Stimulated activated CD4-positive, alpha-beta T cell treated with anti-CD3 and anti-CD28 coated beads, Interleukin-4, amount 100 ng/mL, for 48 hours (primary cell): ENCODE measurements at regions not wholly inside any gene's neighbourhood (a gene's known extent, or its start where the extent isn't known, plus 50 kb on each side); places are given as distances from the start of the nearest gene placed in this dataset.

Experiments
- DNase-seq, 2 donors: peaks; one replicate each; pipeline ENCODE4 v3.0.0-alpha.2; 2020; ENCODE audit warnings: low read depth in 2 of 2

- no peak for DNase-seq
Measured at GRCh38 chr6:164243012-164243610, 828.6 kb downstream of the QKI start.

- no peak for DNase-seq
Measured at GRCh38 chr6:164230804-164231203, 816.3 kb downstream of the QKI start.

GRCh38 chr6:164230259-164230658 is 815.7 kb downstream of the QKI start:
- DNase-seq, result no peak

- DNase-seq, result no peak
Measured at GRCh38 chr6:164229716-164230115, 815.2 kb downstream of the QKI start.

- DNase-seq, result no peak
Measured at GRCh38 chr6:164227952-164228522, 813.5 kb downstream of the QKI start.

GRCh38 chr6:164216839-164217238 is 802.3 kb downstream of the QKI start:
- DNase-seq, result no peak

GRCh38 chr6:164216368-164216767 is 801.9 kb downstream of the QKI start:
- DNase-seq, result no peak

GRCh38 chr6:164214066-164214465 is 799.5 kb downstream of the QKI start:
- no peak for DNase-seq

- no peak for DNase-seq
Measured at GRCh38 chr6:164211254-164211653, 796.7 kb downstream of the QKI start.

- no peak for DNase-seq
Measured at GRCh38 chr6:164210783-164211182, 796.3 kb downstream of the QKI start.

GRCh38 chr6:164210323-164210722 is 795.8 kb downstream of the QKI start:
- DNase-seq, result no peak

GRCh38 chr6:164208371-164208770 is 793.9 kb downstream of the QKI start:
- no peak for DNase-seq

GRCh38 chr6:164206807-164207423 is 792.4 kb downstream of the QKI start:
- no peak for DNase-seq

- no peak for DNase-seq
Measured at GRCh38 chr6:164200071-164200470, 785.6 kb downstream of the QKI start.

GRCh38 chr6:164195942-164196281 is 781.4 kb downstream of the QKI start:
- DNase-seq, result no peak

- no peak for DNase-seq
Measured at GRCh38 chr6:164195278-164195941, 780.9 kb downstream of the QKI start.

- DNase-seq, result no peak
Measured at GRCh38 chr6:164188861-164189260, 774.3 kb downstream of the QKI start.

- no peak for DNase-seq
Measured at GRCh38 chr6:164185471-164185871, 771.0 kb downstream of the QKI start.

- DNase-seq, result no peak
Measured at GRCh38 chr6:164184410-164184809, 769.9 kb downstream of the QKI start.

- no peak for DNase-seq
Measured at GRCh38 chr6:164183556-164184123, 769.1 kb downstream of the QKI start.

GRCh38 chr6:164178679-164179332 is 764.3 kb downstream of the QKI start:
- DNase-seq, result no peak

- no peak for DNase-seq
Measured at GRCh38 chr6:164169355-164169754, 754.8 kb downstream of the QKI start.
